Bronchial epithelial cell (primary cell): ENCODE measurements at regions not wholly inside any gene's neighbourhood (a gene's known extent, or its start where the extent isn't known, plus 50 kb on each side); places are given as distances from the start of the nearest gene placed in this dataset.
"Not testable (repeated sequence)": the region's sequence is repeated elsewhere in the genome, so short reads cannot be mapped to it uniquely, and the experiment has no call there.

Experiments used
- DNase-seq: peaks from one replicate; pipeline ENCODE4 v3.0.0-alpha.2; 2010; ENCODE audit warnings: low read depth
- FAIRE-seq: peaks from 2 replicates; lab custom pipeline; 2011; peaks lifted over from hg19 to GRCh38; lab: Jason Lieb, UNC
- H3K27me3 ChIP-seq: 2 replicates; pipeline ENCODE4 v1.5.1; 2011; ENCODE audit warnings: low read length; ENCODE audit not compliant: control insufficient read depth, insufficient read depth
- H3K36me3 ChIP-seq: 2 replicates; pipeline ENCODE4 v1.5.1; 2011; ENCODE audit warnings: low read length; ENCODE audit not compliant: control insufficient read depth, insufficient read depth
- H3K4me3 ChIP-seq: 2 replicates; pipeline ENCODE4 v1.5.1; 2011; ENCODE audit warnings: mild to moderate bottlenecking, low read depth, low read length, control low read depth
- TF ChIP-seq, protein P1 (sequence below): IDR thresholded peaks from 2 replicates; pipeline ENCODE4 v1.5.1; 2011; ENCODE audit warnings: mild to moderate bottlenecking, moderate library complexity, low read length, control low read depth, inconsistent platforms; ENCODE audit not compliant: insufficient read depth, severe bottlenecking

DNA sequence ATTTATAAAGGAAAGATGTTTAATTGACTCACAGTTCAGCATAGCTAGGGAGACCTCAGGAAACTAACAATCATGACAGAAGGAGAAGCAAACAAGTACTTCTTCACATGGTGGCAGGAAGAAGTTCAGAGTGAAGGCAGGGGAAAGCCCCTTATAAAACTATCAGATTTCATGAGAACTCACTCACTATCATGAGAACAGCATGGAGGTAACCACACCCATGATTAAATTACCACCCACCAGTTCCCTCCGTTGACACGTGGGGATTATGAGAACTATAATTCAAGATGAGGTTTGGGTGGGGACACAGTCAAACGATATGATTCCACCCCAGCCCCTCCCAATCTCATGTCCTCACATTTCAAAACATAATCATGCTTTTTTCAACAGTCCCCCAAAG lies 124.2 kb upstream of the PCGF5 start:
- FAIRE-seq = no peak
- Histone ChIP-seq H3K36me3 (no peaks in the 10 kb centered on the region), H3K4me3 (no peak overlapping the region), H3K27me3 (no peaks in the 10 kb centered on the region)
- no peak for DNase-seq
- TF ChIP-seq, protein P1, sequence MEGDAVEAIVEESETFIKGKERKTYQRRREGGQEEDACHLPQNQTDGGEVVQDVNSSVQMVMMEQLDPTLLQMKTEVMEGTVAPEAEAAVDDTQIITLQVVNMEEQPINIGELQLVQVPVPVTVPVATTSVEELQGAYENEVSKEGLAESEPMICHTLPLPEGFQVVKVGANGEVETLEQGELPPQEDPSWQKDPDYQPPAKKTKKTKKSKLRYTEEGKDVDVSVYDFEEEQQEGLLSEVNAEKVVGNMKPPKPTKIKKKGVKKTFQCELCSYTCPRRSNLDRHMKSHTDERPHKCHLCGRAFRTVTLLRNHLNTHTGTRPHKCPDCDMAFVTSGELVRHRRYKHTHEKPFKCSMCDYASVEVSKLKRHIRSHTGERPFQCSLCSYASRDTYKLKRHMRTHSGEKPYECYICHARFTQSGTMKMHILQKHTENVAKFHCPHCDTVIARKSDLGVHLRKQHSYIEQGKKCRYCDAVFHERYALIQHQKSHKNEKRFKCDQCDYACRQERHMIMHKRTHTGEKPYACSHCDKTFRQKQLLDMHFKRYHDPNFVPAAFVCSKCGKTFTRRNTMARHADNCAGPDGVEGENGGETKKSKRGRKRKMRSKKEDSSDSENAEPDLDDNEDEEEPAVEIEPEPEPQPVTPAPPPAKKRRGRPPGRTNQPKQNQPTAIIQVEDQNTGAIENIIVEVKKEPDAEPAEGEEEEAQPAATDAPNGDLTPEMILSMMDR = no peak

DNA sequence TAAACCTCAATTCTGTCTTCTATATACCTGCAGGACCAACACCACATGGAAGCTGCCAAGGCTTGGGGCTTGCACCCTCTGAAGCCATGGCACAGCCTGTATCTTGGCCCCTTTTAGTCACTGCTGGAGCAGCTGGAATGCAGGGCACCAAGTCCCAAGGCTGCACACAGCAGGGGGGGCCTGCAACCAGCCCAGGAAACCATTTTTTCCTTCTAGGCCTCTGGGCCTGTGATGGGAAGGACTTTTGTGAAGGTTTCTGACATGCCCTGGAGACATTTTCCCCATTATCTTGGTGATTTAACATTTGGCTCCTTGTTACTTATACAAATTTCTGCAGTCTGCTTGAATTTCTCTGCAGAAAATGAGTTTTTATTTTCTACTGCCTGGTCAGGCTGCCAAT lies 123.2 kb upstream of the PCGF5 start:
- H3K27me3 ChIP-seq = peaks cover 4% of the 10 kb centered on the region
- FAIRE-seq (no peak), DNase-seq (no peak)
- no peak overlapping the region for H3K4me3 ChIP-seq
- H3K36me3 ChIP-seq = no peaks in the 10 kb centered on the region
- TF ChIP-seq, protein P1 = no peak

DNA sequence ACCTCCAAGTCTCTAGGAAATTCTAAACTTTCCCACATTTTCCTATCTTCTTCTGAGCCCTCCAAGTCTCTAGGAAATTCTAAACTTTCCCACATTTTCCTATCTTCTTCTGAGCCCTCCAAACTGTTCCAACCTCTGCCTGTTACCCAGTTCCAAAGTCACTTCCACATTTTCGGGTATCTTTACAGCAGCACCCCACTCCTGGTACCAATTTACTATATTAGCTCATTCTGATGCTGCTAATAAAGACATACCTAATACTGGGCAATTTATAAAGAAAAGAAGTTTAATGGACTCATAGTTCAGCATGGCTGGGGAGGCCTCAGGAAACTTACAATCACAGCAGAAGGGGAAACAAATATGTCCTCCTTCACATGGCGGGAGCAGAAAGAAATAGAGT lies 122.4 kb upstream of the PCGF5 start:
- FAIRE-seq, H3K36me3 ChIP-seq, DNase-seq, H3K27me3 ChIP-seq, H3K4me3 ChIP-seq: not testable (repeated sequence)

DNA sequence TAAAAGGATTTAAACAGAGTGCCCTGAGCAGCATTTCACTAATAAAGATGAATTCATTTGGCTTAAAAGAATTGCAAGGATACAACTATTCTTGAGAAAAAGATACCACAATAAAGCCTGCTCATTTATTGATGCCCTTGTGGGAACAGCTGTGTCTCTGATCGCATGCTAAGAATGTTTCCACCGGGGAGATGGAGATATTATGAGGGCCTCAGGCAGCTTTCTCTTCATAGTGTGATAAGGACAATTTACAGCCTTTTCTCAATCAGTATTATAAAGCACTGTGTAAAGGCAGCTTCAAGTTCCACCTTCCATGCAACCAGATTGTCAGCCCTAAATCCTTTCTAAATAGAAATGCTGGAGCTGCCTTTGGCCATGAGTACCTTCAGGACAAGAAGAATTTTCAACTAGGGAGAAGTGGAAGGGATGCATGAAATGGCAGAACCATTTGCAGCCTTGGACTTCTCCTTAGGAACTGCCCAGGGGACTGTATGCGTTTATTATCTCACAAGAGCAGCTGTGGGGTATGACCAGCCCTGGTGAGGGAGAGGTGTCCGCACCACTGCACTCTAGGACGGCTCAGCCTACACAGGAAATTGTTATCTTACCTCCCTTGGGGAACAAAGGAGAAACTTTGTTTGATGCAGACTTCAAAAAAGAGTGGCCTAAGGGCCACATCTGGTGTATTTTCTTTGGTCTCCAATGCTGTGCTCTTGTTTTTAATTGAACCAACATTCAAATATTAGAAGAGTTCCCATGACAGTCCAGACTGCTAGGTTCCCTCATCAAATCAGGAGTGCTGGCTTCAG lies 116.9 kb upstream of the PCGF5 start:
- TF ChIP-seq, protein P1 = no peak
- H3K4me3 ChIP-seq = no peak overlapping the region
- FAIRE-seq = no peak

DNA sequence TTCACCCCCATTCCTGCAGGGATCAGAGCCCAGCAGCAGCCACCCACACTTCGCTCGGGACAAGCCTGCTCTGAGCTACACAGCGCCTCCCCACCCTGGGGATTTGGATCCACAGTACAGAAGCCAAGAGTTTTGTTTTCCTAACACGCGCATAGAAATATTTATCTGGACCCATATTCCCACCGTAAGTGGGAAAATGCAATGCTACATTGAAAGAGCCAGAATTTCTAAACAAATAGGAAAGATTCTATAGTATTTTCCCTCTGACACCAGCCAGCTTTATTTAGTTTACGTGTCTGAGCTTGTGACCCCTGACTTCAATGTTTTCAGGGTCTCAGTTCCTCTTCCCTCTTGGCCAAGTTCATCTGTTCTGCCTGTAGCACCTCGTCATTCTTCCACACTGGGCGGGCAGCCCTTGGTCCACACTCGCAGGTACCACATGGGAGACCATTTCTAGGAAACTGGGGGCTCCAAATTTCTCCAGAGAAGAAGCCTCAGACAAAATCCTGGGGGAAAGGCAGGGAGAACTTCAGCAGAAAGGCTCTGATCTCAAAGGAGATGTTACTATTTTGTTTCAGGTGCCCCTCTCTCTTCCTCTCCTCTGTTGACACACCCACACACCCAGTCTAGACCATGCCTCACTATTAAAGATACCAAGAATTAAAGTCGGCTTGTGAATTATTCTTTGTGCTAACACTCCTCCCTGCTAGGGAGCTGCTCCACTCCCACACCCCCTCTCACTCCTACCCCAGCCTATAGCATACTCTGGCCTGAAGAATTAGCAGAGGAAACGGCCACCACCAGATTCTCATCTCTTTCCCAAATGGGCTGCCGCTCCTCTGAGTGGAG lies 116.0 kb upstream of the PCGF5 start:
- Histone ChIP-seq H3K4me3 (no peak overlapping the region), H3K36me3 (no peaks in the 10 kb centered on the region), H3K27me3 (peaks cover 4% of the 10 kb centered on the region)
- DNase-seq = no peak
- TF ChIP-seq, protein P1 = no peak
- no peak for FAIRE-seq

More for the DNA sequence above, 116.9 kb upstream of the PCGF5 start:
- H3K27me3 ChIP-seq = peaks cover 4% of the 10 kb centered on the region
- H3K36me3 ChIP-seq = no peaks in the 10 kb centered on the region
- DNase-seq = no peak

DNA sequence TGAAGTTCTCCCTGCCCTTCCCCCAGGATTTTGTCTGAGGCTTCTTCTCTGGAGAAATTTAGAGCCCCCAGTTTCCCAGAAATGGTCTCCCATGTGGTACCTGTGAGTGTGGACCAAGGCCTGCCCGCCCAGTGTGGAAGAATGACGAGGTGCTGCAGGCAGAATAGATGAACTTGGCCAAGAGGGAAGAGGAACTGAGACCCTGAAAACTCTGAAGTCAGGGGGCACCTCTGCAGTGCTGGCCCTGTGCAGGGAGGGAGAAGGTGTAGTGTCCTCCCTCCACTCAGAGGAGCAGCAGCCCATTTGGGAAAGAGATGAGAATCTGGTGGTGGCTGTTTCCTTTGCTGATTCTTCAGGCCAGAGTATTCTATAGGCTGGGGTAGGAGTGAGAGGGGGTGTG lies 115.2 kb upstream of the PCGF5 start:
- DNase-seq (no peak), FAIRE-seq (no peak)
- no peaks in the 10 kb centered on the region for H3K36me3 ChIP-seq
- no peak overlapping the region for H3K4me3 ChIP-seq
- peaks cover 4% of the 10 kb centered on the region for H3K27me3 ChIP-seq
- TF ChIP-seq, protein P1 = no peak
